Endometrium (tissue), 2 donors: ENCODE measurements at regions not wholly inside any gene's neighbourhood (a gene's known extent, or its start where the extent isn't known, plus 50 kb on each side); places are given as distances from the start of the nearest gene placed in this dataset.
A peak's percentile ranks its signal among the peaks of the same experiment; 100 is the strongest.

ENCODE experiments used
- FAIRE-seq: peaks from 2 replicates; lab custom pipeline; 2012; peaks lifted over from hg19 to GRCh38; lab: Jason Lieb, UNC
- donor health status: control.
- donor health status: control.

GRCh38 chr13:104314321-104314720 is 1248.1 kb upstream of the SLC10A2 start:
- FAIRE-seq: peak; percentile 12

GRCh38 chr13:104310861-104311260 is 1244.6 kb upstream of the SLC10A2 start:
- FAIRE-seq: no peak

GRCh38 chr13:104309431-104309830 is 1243.2 kb upstream of the SLC10A2 start:
- no peak for FAIRE-seq

- no peak for FAIRE-seq
These were observed 1235.2 kb upstream of the SLC10A2 start for GRCh38 chr13:104301171-104301975.

GRCh38 chr13:104297075-104297474 is 1230.9 kb upstream of the SLC10A2 start:
- FAIRE-seq: no peak

- no peak for FAIRE-seq
These were observed 1230.1 kb upstream of the SLC10A2 start for GRCh38 chr13:104296286-104296685.

- FAIRE-seq: no peak
These were observed 1229.3 kb upstream of the SLC10A2 start for GRCh38 chr13:104295537-104295936.

- FAIRE-seq: no peak
These were observed 1223.2 kb upstream of the SLC10A2 start for GRCh38 chr13:104289400-104289799.

GRCh38 chr13:104288496-104288895 is 1222.3 kb upstream of the SLC10A2 start:
- FAIRE-seq: no peak

GRCh38 chr13:104286566-104287290 is 1220.5 kb upstream of the SLC10A2 start:
- FAIRE-seq: no peak

GRCh38 chr13:104281910-104282309 is 1215.7 kb upstream of the SLC10A2 start:
- no peak for FAIRE-seq

- no peak for FAIRE-seq
These were observed 1204.5 kb upstream of the SLC10A2 start for GRCh38 chr13:104270731-104271130.

- no peak for FAIRE-seq
These were observed 1201.1 kb upstream of the SLC10A2 start for GRCh38 chr13:104267206-104267811.

GRCh38 chr13:104256701-104257100 is 1190.5 kb upstream of the SLC10A2 start:
- FAIRE-seq: no peak

GRCh38 chr13:104253063-104253680 is 1187.0 kb upstream of the SLC10A2 start:
- no peak for FAIRE-seq

- FAIRE-seq: no peak
These were observed 1185.7 kb upstream of the SLC10A2 start for GRCh38 chr13:104251931-104252330.

- FAIRE-seq: no peak
These were observed 1180.7 kb upstream of the SLC10A2 start for GRCh38 chr13:104246955-104247354.

GRCh38 chr13:104206450-104207044 is 1140.3 kb upstream of the SLC10A2 start:
- no peak for FAIRE-seq

- no peak for FAIRE-seq
These were observed 1138.0 kb upstream of the SLC10A2 start for GRCh38 chr13:104204177-104204576.

GRCh38 chr13:104198801-104199200 is 1132.6 kb upstream of the SLC10A2 start:
- FAIRE-seq: no peak

- no peak for FAIRE-seq
These were observed 1130.4 kb upstream of the SLC10A2 start for GRCh38 chr13:104196611-104197010.

GRCh38 chr13:104181526-104182231 is 1115.5 kb upstream of the SLC10A2 start:
- FAIRE-seq: no peak
